Trophoblast cell (in vitro differentiated cells and primary cell): ENCODE measurements at regions not wholly inside any gene's neighbourhood (a gene's known extent, or its start where the extent isn't known, plus 50 kb on each side); places are given as distances from the start of the nearest gene placed in this dataset.

Experiments used
- DNase-seq, 2 donors: peaks; one replicate each; pipeline ENCODE4 v3.0.0-alpha.2; 2016
- H2AFZ ChIP-seq: 2 replicates; pipeline ENCODE4 v1.6.1; 2013; ENCODE audit warnings: low read length, moderate library complexity, mild to moderate bottlenecking; ENCODE audit not compliant: insufficient read depth, poor library complexity
- H2AK5ac ChIP-seq: 2 replicates; pipeline ENCODE4 v1.6.1; 2013; ENCODE audit warnings: mild to moderate bottlenecking, low read length
- H2BK120ac ChIP-seq: 2 replicates; pipeline ENCODE4 v1.6.1; 2013; ENCODE audit warnings: low read length, mild to moderate bottlenecking, moderate library complexity; ENCODE audit not compliant: insufficient read depth, poor library complexity
- H2BK12ac ChIP-seq: 2 replicates; pipeline ENCODE4 v1.6.1; 2013; ENCODE audit warnings: mild to moderate bottlenecking, low read length, moderate library complexity
- H2BK5ac ChIP-seq: 2 replicates; pipeline ENCODE4 v1.6.1; 2013; ENCODE audit warnings: low read length, low read depth, moderate library complexity, mild to moderate bottlenecking; ENCODE audit not compliant: poor library complexity
- H3K14ac ChIP-seq: 2 replicates; pipeline ENCODE4 v1.6.1; 2013; ENCODE audit warnings: mild to moderate bottlenecking, low read length
- H3K18ac ChIP-seq: 2 replicates; pipeline ENCODE4 v1.6.1; 2013; ENCODE audit warnings: mild to moderate bottlenecking, low read length
- H3K23ac ChIP-seq: 2 replicates; pipeline ENCODE4 v1.6.1; 2013; ENCODE audit warnings: low read length
- H3K27ac ChIP-seq: 2 replicates; pipeline ENCODE4 v1.5.1; 2013; ENCODE audit warnings: low read depth, mild to moderate bottlenecking, inconsistent platforms, low read length, moderate library complexity
- H3K27me3 ChIP-seq: 2 replicates; pipeline ENCODE4 v1.6.1; 2013; ENCODE audit warnings: inconsistent platforms, mild to moderate bottlenecking, low read length, moderate library complexity; ENCODE audit not compliant: insufficient read depth
- H3K36me3 ChIP-seq, 2 experiments: 1 replicate in 1 of 2; 2 replicates in 1 of 2; pipeline ENCODE4 v1.6.1; 2013; ENCODE audit warnings: low read length in 2 of 2, mild to moderate bottlenecking in 2 of 2, moderate library complexity in 1 of 2; ENCODE audit not compliant: insufficient read depth in 2 of 2, control insufficient read depth in 1 of 2
- H3K4ac ChIP-seq: 2 replicates; pipeline ENCODE4 v1.6.1; 2013; ENCODE audit warnings: low read depth, mild to moderate bottlenecking, low read length, moderate library complexity
- H3K4me1 ChIP-seq, 2 experiments: 1 replicate in 1 of 2; 2 replicates in 1 of 2; pipeline ENCODE4 v1.6.1; 2013; ENCODE audit warnings: low read length in 2 of 2, mild to moderate bottlenecking in 2 of 2, moderate library complexity in 1 of 2; ENCODE audit not compliant: insufficient read depth in 2 of 2, control insufficient read depth in 1 of 2
- H3K4me2 ChIP-seq: 2 replicates; pipeline ENCODE4 v1.6.1; 2013; ENCODE audit warnings: inconsistent platforms, mild to moderate bottlenecking, low read length, moderate library complexity
- H3K4me3 ChIP-seq: 2 replicates; pipeline ENCODE4 v1.5.1; 2013; ENCODE audit warnings: mild to moderate bottlenecking, low read depth, low read length, inconsistent platforms
- H3K79me1 ChIP-seq: one replicate; pipeline ENCODE4 v1.6.1; 2013; ENCODE audit warnings: low read length
- H3K79me2 ChIP-seq: 2 replicates; pipeline ENCODE4 v1.6.1; 2013; ENCODE audit warnings: low read length, mild to moderate bottlenecking; ENCODE audit not compliant: control insufficient read depth, insufficient read depth, poor library complexity
- H3K9ac ChIP-seq: 2 replicates; pipeline ENCODE4 v1.6.1; 2013; ENCODE audit warnings: mild to moderate bottlenecking, low read length
- H3K9me3 ChIP-seq: 2 replicates; pipeline ENCODE4 v1.6.1; 2013; ENCODE audit warnings: low read depth, mild to moderate bottlenecking, control low read depth, inconsistent platforms, low read length; ENCODE audit not compliant: insufficient read depth
- H4K12ac ChIP-seq: 2 replicates; pipeline ENCODE4 v1.6.1; 2013; ENCODE audit warnings: low read depth, mild to moderate bottlenecking, low read length, moderate library complexity
- H4K8ac ChIP-seq: 2 replicates; pipeline ENCODE4 v1.6.1; 2013; ENCODE audit warnings: low read depth, mild to moderate bottlenecking, low read length, moderate library complexity
- H4K91ac ChIP-seq: one replicate; pipeline ENCODE4 v1.6.1; 2013; ENCODE audit warnings: low read depth, mild to moderate bottlenecking, low read length, moderate library complexity
- whole genome bisulfite sequencing: extraction: QIAGEN DNeasy Blood & Tissue Kit; methylation state at CpG from one replicate; pipeline ENCODE4 v1.1.7; 2013; ENCODE audit warnings: missing lambda C conversion rate; ENCODE audit not compliant: insufficient read length, insufficient coverage; ENCODE audit errors: extremely low coverage; 5-methylcytosine and 5-hydroxymethylcytosine counted together

- Histone ChIP-seq H3K79me1 (no peaks in the 10 kb centered on the region), H3K4ac (no peak overlapping the region), H3K14ac (no peak overlapping the region), H3K4me2 (no peak overlapping the region), H2BK5ac (no peak overlapping the region), H3K79me2 (no peaks in the 10 kb centered on the region), H3K18ac (no peak overlapping the region), H3K4me1 (no peaks in the 10 kb centered on the region), H3K4me3 (no peak overlapping the region), H2BK12ac (no peak overlapping the region), H2AFZ (no peak overlapping the region), H3K9me3 (peaks cover 3% of the 10 kb centered on the region), H2AK5ac (no peak overlapping the region), H3K27me3 (no peaks in the 10 kb centered on the region), H3K27ac (no peak overlapping the region), H3K9ac (no peak overlapping the region), H3K23ac (no peak overlapping the region), H4K8ac (no peak overlapping the region), H4K91ac (no peak overlapping the region), H3K36me3 (no peaks in the 10 kb centered on the region), H4K12ac (no peak overlapping the region), H2BK120ac (no peak overlapping the region)
- no peak for DNase-seq
- no CpG with 5 or more reads among the region's 6 CpGs for WGBS
Measured at GRCh38 chr16:35711435-35711834, 2252.0 kb downstream of the TP53TG3F start.

GRCh38 chr16:35711958-35712357 lies 2252.5 kb downstream of the TP53TG3F start:
- H3K4ac ChIP-seq = no peak overlapping the region
- no peak overlapping the region for H2AFZ ChIP-seq
- H3K79me2 ChIP-seq = no peaks in the 10 kb centered on the region
- H4K91ac ChIP-seq = no peak overlapping the region
- H3K4me2 ChIP-seq = no peak overlapping the region
- no peak overlapping the region for H2AK5ac ChIP-seq
- DNase-seq = no peak
- no peak overlapping the region for H3K23ac ChIP-seq
- no peak overlapping the region for H2BK5ac ChIP-seq
- H3K4me1 ChIP-seq = no peaks in the 10 kb centered on the region
- no peak overlapping the region for H3K4me3 ChIP-seq
- no peak overlapping the region for H3K9ac ChIP-seq
- no peak overlapping the region for H3K18ac ChIP-seq
- no peak overlapping the region for H2BK120ac ChIP-seq
- H2BK12ac ChIP-seq = no peak overlapping the region
- H3K79me1 ChIP-seq = no peaks in the 10 kb centered on the region
- no CpG with 5 or more reads among the region's 5 CpGs for WGBS
- no peak overlapping the region for H4K8ac ChIP-seq
- H3K36me3 ChIP-seq = no peaks in the 10 kb centered on the region
- H3K27ac ChIP-seq = no peak overlapping the region
- no peaks in the 10 kb centered on the region for H3K27me3 ChIP-seq
- H4K12ac ChIP-seq = no peak overlapping the region
- no peak overlapping the region for H3K14ac ChIP-seq
- H3K9me3 ChIP-seq = peaks cover 3% of the 10 kb centered on the region

- Histone ChIP-seq H2AK5ac (no peak overlapping the region), H4K12ac (no peak overlapping the region), H2BK5ac (no peak overlapping the region), H4K8ac (no peak overlapping the region), H3K14ac (no peak overlapping the region), H3K4me1 (no peaks in the 10 kb centered on the region), H2BK120ac (no peak overlapping the region), H3K4ac (no peak overlapping the region), H3K36me3 (no peaks in the 10 kb centered on the region), H3K27ac (no peak overlapping the region), H3K4me2 (no peak overlapping the region), H4K91ac (no peak overlapping the region), H3K18ac (no peak overlapping the region), H3K9ac (no peak overlapping the region), H3K79me2 (no peaks in the 10 kb centered on the region), H2AFZ (no peak overlapping the region), H3K79me1 (no peaks in the 10 kb centered on the region), H3K4me3 (no peak overlapping the region), H3K27me3 (no peaks in the 10 kb centered on the region), H2BK12ac (no peak overlapping the region), H3K23ac (no peak overlapping the region), H3K9me3 (peaks cover 3% of the 10 kb centered on the region)
- no CpG with 5 or more reads among the region's 7 CpGs for WGBS
- no peak for DNase-seq
Measured at GRCh38 chr16:35713762-35714650, 2254.6 kb downstream of the TP53TG3F start.

- Histone ChIP-seq H4K8ac (no peak overlapping the region), H4K12ac (no peak overlapping the region), H3K4ac (no peak overlapping the region), H3K9ac (no peak overlapping the region), H3K14ac (no peak overlapping the region), H3K27ac (no peak overlapping the region), H3K18ac (no peak overlapping the region), H3K79me2 (no peaks in the 10 kb centered on the region), H3K27me3 (no peaks in the 10 kb centered on the region), H3K4me1 (no peaks in the 10 kb centered on the region), H2AFZ (no peak overlapping the region), H2BK5ac (no peak overlapping the region), H3K4me3 (no peak overlapping the region), H3K4me2 (no peak overlapping the region), H3K36me3 (no peaks in the 10 kb centered on the region), H2AK5ac (no peak overlapping the region), H3K23ac (no peak overlapping the region), H2BK12ac (no peak overlapping the region), H2BK120ac (no peak overlapping the region), H3K9me3 (peaks cover 3% of the 10 kb centered on the region), H4K91ac (no peak overlapping the region), H3K79me1 (no peaks in the 10 kb centered on the region)
- no CpG with 5 or more reads among the region's 3 CpGs for WGBS
- no peak for DNase-seq
Measured at GRCh38 chr16:35714665-35715064, 2255.3 kb downstream of the TP53TG3F start.
